Astrocyte (in vitro differentiated cells and primary cell): ENCODE measurements at regions not wholly inside any gene's neighbourhood (a gene's known extent, or its start where the extent isn't known, plus 50 kb on each side); places are given as distances from the start of the nearest gene placed in this dataset.

Experiments used
- DNase-seq: peaks from one replicate; pipeline ENCODE4 v3.0.0-alpha.2; 2010; ENCODE audit warnings: low read depth
- FAIRE-seq: peaks from 2 replicates; lab custom pipeline; 2011; peaks lifted over from hg19 to GRCh38; lab: Jason Lieb, UNC
- H2AFZ ChIP-seq: 2 replicates; pipeline ENCODE4 v1.6.0; 2012; ENCODE audit warnings: low read depth, low read length, inconsistent platforms
- H3K27ac ChIP-seq: 2 replicates; pipeline ENCODE4 v1.5.1; 2011; ENCODE audit warnings: low read depth, low read length, inconsistent platforms
- H3K27me3 ChIP-seq: 2 replicates; pipeline ENCODE4 v1.6.0; 2011; ENCODE audit warnings: low read length, inconsistent platforms; ENCODE audit not compliant: insufficient read depth
- H3K36me3 ChIP-seq: 2 replicates; pipeline ENCODE4 v1.5.1; 2011; ENCODE audit warnings: low read length, inconsistent platforms; ENCODE audit not compliant: insufficient read depth
- H3K4me1 ChIP-seq: 2 replicates; pipeline ENCODE4 v1.5.1; 2011; ENCODE audit warnings: low read length, inconsistent platforms; ENCODE audit not compliant: insufficient read depth
- H3K4me2 ChIP-seq: 2 replicates; pipeline ENCODE4 v1.6.0; 2012; ENCODE audit warnings: low read length, inconsistent platforms
- H3K4me3 ChIP-seq: 2 replicates; pipeline ENCODE4 v1.5.1; 2011; ENCODE audit warnings: low read depth, mild to moderate bottlenecking, low read length, inconsistent platforms; ENCODE audit not compliant: insufficient read depth
- H3K79me2 ChIP-seq: 2 replicates; pipeline ENCODE4 v1.6.0; 2012; ENCODE audit warnings: mild to moderate bottlenecking, low read length, inconsistent platforms; ENCODE audit not compliant: insufficient read depth
- H3K9ac ChIP-seq: 2 replicates; pipeline ENCODE4 v1.6.0; 2012; ENCODE audit warnings: mild to moderate bottlenecking, low read length, inconsistent platforms
- H3K9me3 ChIP-seq: 2 replicates; pipeline ENCODE4 v1.5.1; 2012; ENCODE audit warnings: low read depth, mild to moderate bottlenecking, low read length, inconsistent platforms; ENCODE audit not compliant: insufficient read depth
- H4K20me1 ChIP-seq: 2 replicates; pipeline ENCODE4 v1.6.0; 2012; ENCODE audit warnings: low read length, inconsistent platforms; ENCODE audit not compliant: insufficient read depth
- H3K27ac Mint-ChIP-seq: one replicate; pipeline ENCODE4 v1.8.0; 2021; ENCODE audit warnings: mild to moderate bottlenecking, mixed read lengths; ENCODE audit not compliant: unreplicated experiment
- H3K27me3 Mint-ChIP-seq: one replicate; pipeline ENCODE4 v1.8.0; 2021; ENCODE audit warnings: low read depth, mixed read lengths; ENCODE audit not compliant: unreplicated experiment
- H3K36me3 Mint-ChIP-seq: one replicate; pipeline ENCODE4 v1.8.0; 2021; ENCODE audit warnings: low read depth, mixed read lengths; ENCODE audit not compliant: unreplicated experiment
- H3K4me1 Mint-ChIP-seq: one replicate; pipeline ENCODE4 v1.8.0; 2021; ENCODE audit warnings: low read depth, mixed read lengths; ENCODE audit not compliant: unreplicated experiment
- H3K4me3 Mint-ChIP-seq: one replicate; pipeline ENCODE4 v1.8.0; 2021; ENCODE audit warnings: mild to moderate bottlenecking, moderate library complexity, mixed read lengths; ENCODE audit not compliant: unreplicated experiment
- H3K9me3 Mint-ChIP-seq: one replicate; pipeline ENCODE4 v1.8.0; 2021; ENCODE audit warnings: mild to moderate bottlenecking, mixed read lengths; ENCODE audit not compliant: unreplicated experiment
- EZH2 ChIP-seq: IDR thresholded peaks from 2 replicates; pipeline ENCODE4 v1.6.1; 2012; ENCODE audit warnings: mild to moderate bottlenecking, low read length, inconsistent platforms; ENCODE audit not compliant: insufficient read depth
- TF ChIP-seq, protein P1 (sequence below): IDR thresholded peaks from 2 replicates; pipeline ENCODE4 v1.5.1; 2011; ENCODE audit warnings: low read depth, mild to moderate bottlenecking, inconsistent platforms, low read length, moderate library complexity; ENCODE audit not compliant: insufficient read depth

DNA sequence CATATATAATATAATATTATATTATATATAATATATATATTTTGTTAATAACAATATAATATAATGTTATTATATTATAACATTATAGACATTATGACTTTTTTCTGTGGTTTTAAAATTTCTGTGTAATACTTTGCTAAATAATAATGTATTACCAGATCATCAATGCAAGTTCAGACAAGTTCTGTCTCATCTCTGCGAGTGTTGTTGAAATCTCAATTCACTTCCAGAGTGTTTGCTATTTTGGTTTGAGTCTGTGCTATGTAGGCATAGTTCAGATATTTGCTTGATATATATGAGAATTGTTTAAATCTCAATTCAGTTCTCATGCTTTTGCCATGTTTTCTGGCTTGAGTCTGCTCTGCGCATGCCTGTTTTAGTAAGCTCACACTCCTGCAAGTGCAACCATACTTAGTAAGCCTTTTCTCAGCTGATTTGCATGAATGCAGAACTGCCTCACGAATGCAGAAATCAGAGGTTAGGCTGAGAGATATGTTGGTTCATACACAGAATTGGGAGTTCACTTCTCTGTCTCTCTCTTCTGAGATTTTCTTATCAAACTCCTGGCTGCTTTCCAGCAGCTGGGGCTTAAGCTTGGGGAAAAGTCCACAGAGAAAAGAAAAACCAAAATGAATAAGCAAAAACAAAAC lies 830.2 kb upstream of the SORCS1 start:
- Mint-ChIP-seq H3K36me3 (no peaks in the 10 kb centered on the region), H3K4me3 (no peak overlapping the region), H3K4me1 (peaks cover 3% of the 10 kb centered on the region), H3K9me3 (no peaks in the 10 kb centered on the region), H3K27me3 (no peaks in the 10 kb centered on the region), H3K27ac (no peak overlapping the region)
- Histone ChIP-seq H3K4me3 (no peak overlapping the region), H3K36me3 (no peaks in the 10 kb centered on the region), H3K27me3 (no peaks in the 10 kb centered on the region), H3K4me1 (no peaks in the 10 kb centered on the region), H4K20me1 (no peaks in the 10 kb centered on the region), H3K9ac (no peak overlapping the region), H3K27ac (no peak overlapping the region), H2AFZ (no peak overlapping the region), H3K4me2 (no peak overlapping the region), H3K79me2 (no peaks in the 10 kb centered on the region), H3K9me3 (no peaks in the 10 kb centered on the region)
- FAIRE-seq, result no peak
- DNase-seq, result no peak
- no peak for TF ChIP-seq EZH2

- H3K4me2 ChIP-seq, result no peak overlapping the region
Measured at GRCh38 chr10:107986571-107986970, 822.1 kb upstream of the SORCS1 start.

GRCh38 chr10:107984581-107984980 lies 820.1 kb upstream of the SORCS1 start:
- no peak overlapping the region for H3K4me2 ChIP-seq
- H3K27ac ChIP-seq, result no peak overlapping the region
- no peak for DNase-seq
- H3K36me3 Mint-ChIP-seq, result no peaks in the 10 kb centered on the region
- H3K79me2 ChIP-seq, result no peaks in the 10 kb centered on the region
- H3K27me3 Mint-ChIP-seq, result no peaks in the 10 kb centered on the region
- H3K36me3 ChIP-seq, result no peaks in the 10 kb centered on the region
- no peaks in the 10 kb centered on the region for H3K4me1 Mint-ChIP-seq
- no peak for FAIRE-seq
- no peaks in the 10 kb centered on the region for H3K9me3 Mint-ChIP-seq
- H3K4me3 Mint-ChIP-seq, result no peak overlapping the region
- H3K4me3 ChIP-seq, result no peak overlapping the region
- no peaks in the 10 kb centered on the region for H3K9me3 ChIP-seq
- H4K20me1 ChIP-seq, result no peaks in the 10 kb centered on the region
- TF ChIP-seq EZH2, result no peak
- TF ChIP-seq, protein P1, sequence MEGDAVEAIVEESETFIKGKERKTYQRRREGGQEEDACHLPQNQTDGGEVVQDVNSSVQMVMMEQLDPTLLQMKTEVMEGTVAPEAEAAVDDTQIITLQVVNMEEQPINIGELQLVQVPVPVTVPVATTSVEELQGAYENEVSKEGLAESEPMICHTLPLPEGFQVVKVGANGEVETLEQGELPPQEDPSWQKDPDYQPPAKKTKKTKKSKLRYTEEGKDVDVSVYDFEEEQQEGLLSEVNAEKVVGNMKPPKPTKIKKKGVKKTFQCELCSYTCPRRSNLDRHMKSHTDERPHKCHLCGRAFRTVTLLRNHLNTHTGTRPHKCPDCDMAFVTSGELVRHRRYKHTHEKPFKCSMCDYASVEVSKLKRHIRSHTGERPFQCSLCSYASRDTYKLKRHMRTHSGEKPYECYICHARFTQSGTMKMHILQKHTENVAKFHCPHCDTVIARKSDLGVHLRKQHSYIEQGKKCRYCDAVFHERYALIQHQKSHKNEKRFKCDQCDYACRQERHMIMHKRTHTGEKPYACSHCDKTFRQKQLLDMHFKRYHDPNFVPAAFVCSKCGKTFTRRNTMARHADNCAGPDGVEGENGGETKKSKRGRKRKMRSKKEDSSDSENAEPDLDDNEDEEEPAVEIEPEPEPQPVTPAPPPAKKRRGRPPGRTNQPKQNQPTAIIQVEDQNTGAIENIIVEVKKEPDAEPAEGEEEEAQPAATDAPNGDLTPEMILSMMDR, result no peak
- H2AFZ ChIP-seq, result no peak overlapping the region
- H3K4me1 ChIP-seq, result no peaks in the 10 kb centered on the region
- H3K27ac Mint-ChIP-seq, result no peak overlapping the region
- no peaks in the 10 kb centered on the region for H3K27me3 ChIP-seq
- no peak overlapping the region for H3K9ac ChIP-seq

More at GRCh38 chr10:107986571-107986970, 822.1 kb upstream of the SORCS1 start:
- H3K4me1 Mint-ChIP-seq, result no peaks in the 10 kb centered on the region
- Histone ChIP-seq H3K9ac (no peak overlapping the region), H3K79me2 (no peaks in the 10 kb centered on the region), H2AFZ (no peak overlapping the region), H3K9me3 (no peaks in the 10 kb centered on the region), H3K36me3 (no peaks in the 10 kb centered on the region), H3K4me1 (no peaks in the 10 kb centered on the region), H3K4me3 (no peak overlapping the region), H4K20me1 (no peaks in the 10 kb centered on the region), H3K27me3 (no peaks in the 10 kb centered on the region), H3K27ac (no peak overlapping the region)
- no peaks in the 10 kb centered on the region for H3K9me3 Mint-ChIP-seq
- H3K27ac Mint-ChIP-seq, result no peak overlapping the region
- H3K4me3 Mint-ChIP-seq, result no peak overlapping the region
- no peaks in the 10 kb centered on the region for H3K36me3 Mint-ChIP-seq
- H3K27me3 Mint-ChIP-seq, result no peaks in the 10 kb centered on the region
- no peak for DNase-seq
- no peak for TF ChIP-seq EZH2
- TF ChIP-seq, protein P1, result no peak
- no peak for FAIRE-seq
